RWPE2 (cell line): ENCODE measurements at regions not wholly inside any gene's neighbourhood (a gene's known extent, or its start where the extent isn't known, plus 50 kb on each side); places are given as distances from the start of the nearest gene placed in this dataset.
"Not testable (repeated sequence)": the region's sequence is repeated elsewhere in the genome, so short reads cannot be mapped to it uniquely, and the experiment has no call there.

Experiments
- ATAC-seq: fragments of 200-7000 bp; cut with Tn5 transposase; 3 replicates; pipeline ENCODE4 v1.9.1; 2021; ENCODE audit warnings: low read depth
- DNase-seq: peaks from one replicate; pipeline ENCODE4 v3.0.0-alpha.2; 2020; ENCODE audit warnings: low spot score
- H3K27ac ChIP-seq: fragments of 450-650 bp; 2 replicates; pipeline ENCODE4 v1.5.1; 2017; ENCODE audit warnings: mild to moderate bottlenecking; ENCODE audit not compliant: poor library complexity, severe bottlenecking
- H3K27me3 ChIP-seq: fragments of 250-450 bp; sonication (Bioruptor Pico); 2 replicates; pipeline ENCODE4 v1.5.1; 2021; ENCODE audit warnings: mild to moderate bottlenecking, moderate library complexity; ENCODE audit not compliant: insufficient read depth, poor library complexity, severe bottlenecking
- H3K36me3 ChIP-seq: fragments of 250-450 bp; sonication (Bioruptor Pico); 2 replicates; pipeline ENCODE4 v1.5.1; 2020; ENCODE audit warnings: low read depth, mild to moderate bottlenecking, moderate library complexity
- H3K4me1 ChIP-seq: fragments of 250-450 bp; sonication (Bioruptor Pico); 2 replicates; pipeline ENCODE4 v1.5.1; 2021; ENCODE audit warnings: mild to moderate bottlenecking, moderate library complexity; ENCODE audit not compliant: insufficient read depth, poor library complexity, severe bottlenecking
- H3K4me3 ChIP-seq: fragments of 250-450 bp; sonication (Bioruptor Pico); 2 replicates; pipeline ENCODE4 v1.5.1; 2021; ENCODE audit warnings: mild to moderate bottlenecking, moderate library complexity; ENCODE audit not compliant: severe bottlenecking
- H3K9me3 ChIP-seq: fragments of 250-450 bp; sonication (Bioruptor Pico); 2 replicates; pipeline ENCODE4 v1.5.1; 2021; ENCODE audit warnings: mild to moderate bottlenecking, moderate library complexity; ENCODE audit not compliant: severe bottlenecking
- CTCF ChIP-seq: fragments of 450-650 bp; IDR thresholded peaks from one replicate; pipeline ENCODE4 v1.5.1; 2017; ENCODE audit warnings: mild to moderate bottlenecking, moderate library complexity; ENCODE audit not compliant: poor library complexity, severe bottlenecking

- H3K9me3 ChIP-seq, result no peaks in the 10 kb centered on the region
- H3K27ac ChIP-seq, result no peak overlapping the region
- H3K36me3 ChIP-seq, result no peaks in the 10 kb centered on the region
- DNase-seq, result no peak
- H3K4me3 ChIP-seq, result no peak overlapping the region
- no peak for TF ChIP-seq CTCF
- H3K4me1 ChIP-seq, result no peaks in the 10 kb centered on the region
- ATAC-seq, result no peak
- H3K27me3 ChIP-seq, result no peaks in the 10 kb centered on the region
Measured at GRCh38 chr12:124646385-124647230, 79.2 kb upstream of the NCOR2 start.

- H3K4me1 ChIP-seq, result no peaks in the 10 kb centered on the region
- no peak for TF ChIP-seq CTCF
- H3K36me3 ChIP-seq, result no peaks in the 10 kb centered on the region
- H3K27ac ChIP-seq, result no peak overlapping the region
- no peak overlapping the region for H3K4me3 ChIP-seq
- ATAC-seq (no peak), DNase-seq (no peak)
- no peaks in the 10 kb centered on the region for H3K9me3 ChIP-seq
- no peaks in the 10 kb centered on the region for H3K27me3 ChIP-seq
Measured at GRCh38 chr12:124645530-124646244, 78.3 kb upstream of the NCOR2 start.

- H3K9me3 ChIP-seq, H3K36me3 ChIP-seq, H3K4me1 ChIP-seq, H3K27ac ChIP-seq, H3K4me3 ChIP-seq, ATAC-seq, DNase-seq, H3K27me3 ChIP-seq: not testable (repeated sequence)
Measured at GRCh38 chr12:124643768-124644167, 76.4 kb upstream of the NCOR2 start.

GRCh38 chr12:124642105-124642504 is 74.7 kb upstream of the NCOR2 start:
- peaks cover 19% of the 10 kb centered on the region for H3K4me1 ChIP-seq
- DNase-seq (no peak), ATAC-seq (no peak)
- no peak overlapping the region for H3K4me3 ChIP-seq
- H3K27me3 ChIP-seq, result no peaks in the 10 kb centered on the region
- H3K9me3 ChIP-seq, result peaks cover 4% of the 10 kb centered on the region
- no peak overlapping the region for H3K27ac ChIP-seq
- TF ChIP-seq CTCF, result no peak
- H3K36me3 ChIP-seq, result no peaks in the 10 kb centered on the region

GRCh38 chr12:124641591-124641990 is 74.2 kb upstream of the NCOR2 start:
- ATAC-seq (no peak), DNase-seq (no peak)
- Histone ChIP-seq H3K36me3 (no peaks in the 10 kb centered on the region), H3K4me1 (peaks cover 22% of the 10 kb centered on the region), H3K9me3 (peaks cover 4% of the 10 kb centered on the region), H3K27ac (no peak overlapping the region), H3K27me3 (no peaks in the 10 kb centered on the region), H3K4me3 (no peak overlapping the region)
- TF ChIP-seq CTCF, result no peak
